ENCODE measurements at regions not wholly inside any gene's neighbourhood (a gene's known extent, or its start where the extent isn't known, plus 50 kb on each side); places are given as distances from the start of the nearest gene placed in this dataset.
"Not testable (repeated sequence)": the region's sequence is repeated elsewhere in the genome, so short reads cannot be mapped to it uniquely, and the experiment has no call there.

- Histone ChIP-seq H3K4me3 (no peak overlapping the region), H3K9me3 (peaks cover 0 to 15% (median 0%) of the 10 kb centered on the region in 3 donors), H3K27me3 (no peaks in the 10 kb centered on the region), H3K27ac (no peak overlapping the region), H3K36me3 (no peaks in the 10 kb centered on the region), H3K4me1 (no peaks in the 10 kb centered on the region)
- ATAC-seq, result no peak
- WGBS, 2 donors (ENCODE audit: low coverage in 1 of 2), result 86 to 88% methylated on average over 1 of the region's 1 CpG
- no peak for TF ChIP-seq EP300 (IDR thresholded peaks at IDR 0.05)
- no peak for TF ChIP-seq POLR2A (IDR thresholded peaks at IDR 0.05)
- no peak for TF ChIP-seq CTCF (IDR thresholded peaks at IDR 0.05)
- TF ChIP-seq POLR2AphosphoS5 (IDR thresholded peaks at IDR 0.05), result no peak
Observed at GRCh38 chr10:37456456-37456855, 331.1 kb downstream of the ANKRD30A start.

GRCh38 chr10:37448161-37448560 is 322.8 kb downstream of the ANKRD30A start:
- TF ChIP-seq POLR2AphosphoS5 (IDR thresholded peaks at IDR 0.05), result no peak
- no peak for TF ChIP-seq POLR2A (IDR thresholded peaks at IDR 0.05)
- no peak for TF ChIP-seq CTCF (IDR thresholded peaks at IDR 0.05)
- no peak for TF ChIP-seq EP300 (IDR thresholded peaks at IDR 0.05)
- no peak for ATAC-seq
- 32 to 48% methylated on average over 2 to 4 of the region's 5 CpGs for WGBS, 2 donors (ENCODE audit: low coverage in 1 of 2)
- Histone ChIP-seq H3K9me3 (no peaks in the 10 kb centered on the region), H3K4me3 (no peak overlapping the region), H3K27ac (no peak overlapping the region), H3K4me1 (no peaks in the 10 kb centered on the region), H3K27me3 (no peaks in the 10 kb centered on the region), H3K36me3 (no peaks in the 10 kb centered on the region)

GRCh38 chr10:37442882-37443281 is 317.5 kb downstream of the ANKRD30A start:
- Histone ChIP-seq H3K27ac (no peak overlapping the region), H3K4me3 (no peak overlapping the region), H3K4me1 (no peaks in the 10 kb centered on the region), H3K9me3 (no peaks in the 10 kb centered on the region), H3K27me3 (no peaks in the 10 kb centered on the region), H3K36me3 (no peaks in the 10 kb centered on the region)
- 36% methylated on average over 2 of the region's 2 CpGs; no CpG with 5 or more reads in 1 of the 2 donors for WGBS, 2 donors (ENCODE audit: low coverage in 1 of 2)
- TF ChIP-seq POLR2AphosphoS5 (IDR thresholded peaks at IDR 0.05), result no peak
- TF ChIP-seq POLR2A (IDR thresholded peaks at IDR 0.05), result no peak
- TF ChIP-seq EP300 (IDR thresholded peaks at IDR 0.05), result no peak
- no peak for TF ChIP-seq CTCF (IDR thresholded peaks at IDR 0.05)
- no peak for ATAC-seq

GRCh38 chr10:37441224-37441623 is 315.8 kb downstream of the ANKRD30A start:
- ATAC-seq, H3K9me3 ChIP-seq, H3K4me1 ChIP-seq, H3K27me3 ChIP-seq, H3K36me3 ChIP-seq, H3K4me3 ChIP-seq, H3K27ac ChIP-seq: not testable (repeated sequence)
- 92 to 100% methylated on average over 2 of the region's 4 CpGs for WGBS, 2 donors (ENCODE audit: low coverage in 1 of 2)

- no peaks in the 10 kb centered on the region for H3K4me1 ChIP-seq
- TF ChIP-seq POLR2A (IDR thresholded peaks at IDR 0.05), result no peak
- TF ChIP-seq EP300 (IDR thresholded peaks at IDR 0.05), result no peak
- no peak for TF ChIP-seq CTCF (IDR thresholded peaks at IDR 0.05)
- TF ChIP-seq POLR2AphosphoS5 (IDR thresholded peaks at IDR 0.05), result no peak
- no peak overlapping the region for H3K27ac ChIP-seq
- H3K9me3 ChIP-seq, result no peaks in the 10 kb centered on the region
- H3K4me3 ChIP-seq, result no peak overlapping the region
- H3K27me3 ChIP-seq, result no peaks in the 10 kb centered on the region
- WGBS, 2 donors (ENCODE audit: low coverage in 1 of 2), result 53 to 71% methylated on average over 1 to 2 of the region's 2 CpGs
- ATAC-seq, result no peak
- H3K36me3 ChIP-seq, result no peaks in the 10 kb centered on the region
Observed at GRCh38 chr10:37439826-37440225, 314.4 kb downstream of the ANKRD30A start.
